PC-9 (cell line): ENCODE measurements at regions not wholly inside any gene's neighbourhood (a gene's known extent, or its start where the extent isn't known, plus 50 kb on each side); places are given as distances from the start of the nearest gene placed in this dataset.

Source experiments
- CTCF ChIP-seq: fragments of 200-600 bp; sonication (generic); conservative IDR thresholded peaks from 2 replicates; pipeline ENCODE4 v1.6.1; 2017; ENCODE audit warnings: mixed run types, antibody characterized with exemption, mild to moderate bottlenecking, moderate library complexity
- EZH2 ChIP-seq: fragments of 200-600 bp; sonication (generic); IDR thresholded peaks from 2 replicates; pipeline ENCODE4 v1.8.0; 2017; ENCODE audit warnings: antibody characterized with exemption, low read depth

DNA sequence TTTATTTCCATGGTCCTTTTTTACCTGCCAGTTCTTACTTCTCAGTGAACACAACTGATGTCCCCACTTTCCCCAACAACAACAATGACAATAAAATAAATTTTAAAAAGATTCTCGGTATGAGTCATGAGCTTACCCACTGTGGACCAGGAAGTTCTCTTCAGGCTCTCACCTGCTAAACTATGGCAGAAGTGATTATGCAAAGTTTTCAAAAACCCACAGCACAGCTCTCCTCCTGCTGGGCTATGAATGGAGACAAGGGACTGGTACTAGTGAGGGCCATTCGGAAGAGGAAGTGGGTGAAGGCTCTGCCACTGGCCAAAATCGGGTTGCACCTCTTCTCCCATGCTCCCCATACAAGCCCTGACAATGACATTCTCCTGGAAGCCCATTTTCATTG lies 429.4 kb downstream of the PIK3R1 start:
- TF ChIP-seq CTCF (no peak), EZH2 (no peak)
